Neural crest cell (in vitro differentiated cells): ENCODE measurements at regions not wholly inside any gene's neighbourhood (a gene's known extent, or its start where the extent isn't known, plus 50 kb on each side); places are given as distances from the start of the nearest gene placed in this dataset.

Experiments used
- DNase-seq: peaks from one replicate; pipeline ENCODE4 v3.0.0; 2021; ENCODE audit warnings: low read depth, mixed read lengths, low spot score
- H3K27ac Mint-ChIP-seq: one replicate; pipeline ENCODE4 v1.8.0; 2021; ENCODE audit warnings: mild to moderate bottlenecking, mixed read lengths; ENCODE audit not compliant: unreplicated experiment
- H3K27me3 Mint-ChIP-seq: 2 replicates; pipeline ENCODE4 v1.8.0; 2021; ENCODE audit warnings: low read depth, mild to moderate bottlenecking, mixed read lengths
- H3K36me3 Mint-ChIP-seq: 2 replicates; pipeline ENCODE4 v1.8.0; 2021; ENCODE audit warnings: low read depth, mild to moderate bottlenecking, mixed read lengths
- H3K4me1 Mint-ChIP-seq: 2 replicates; pipeline ENCODE4 v1.8.0; 2021; ENCODE audit warnings: mixed read lengths
- H3K4me3 Mint-ChIP-seq: one replicate; pipeline ENCODE4 v1.8.0; 2021; ENCODE audit warnings: mild to moderate bottlenecking, mixed read lengths
- H3K9me3 Mint-ChIP-seq: 2 replicates; pipeline ENCODE4 v1.8.0; 2021; ENCODE audit warnings: mixed read lengths
- TF ChIP-seq, protein P1 (sequence below): fragments of 200-600 bp; sonication (generic); conservative IDR thresholded peaks from 2 replicates; pipeline ENCODE4 v1.5.0; 2021; ENCODE audit warnings: antibody characterized with exemption, mild to moderate bottlenecking

DNA sequence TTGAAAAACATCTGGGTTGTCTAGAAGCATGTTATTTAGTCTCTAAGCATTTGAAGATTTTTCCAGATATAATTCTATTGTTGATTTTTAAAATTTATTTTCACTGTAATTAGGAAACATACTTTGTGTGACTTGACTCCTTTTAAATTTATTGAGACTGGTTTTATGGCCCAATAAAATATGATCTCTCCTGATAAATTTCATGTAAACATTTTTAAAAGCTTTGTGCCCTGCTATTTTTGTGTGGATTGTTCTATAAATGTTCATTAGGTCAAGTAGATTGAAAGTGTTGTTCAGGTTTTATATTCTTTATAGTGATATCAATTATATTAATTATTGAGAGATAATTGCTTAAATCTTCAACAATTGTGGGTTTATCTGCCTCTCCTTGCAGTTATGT, 105.4 kb downstream of the RFX6 start:
- Mint-ChIP-seq H3K4me1 (no peaks in the 10 kb centered on the region), H3K27me3 (no peaks in the 10 kb centered on the region), H3K4me3 (no peak overlapping the region), H3K36me3 (peaks cover 6% of the 10 kb centered on the region), H3K27ac (no peak overlapping the region), H3K9me3 (peaks cover 10% of the 10 kb centered on the region)
- no peak for DNase-seq
- TF ChIP-seq, protein P1, sequence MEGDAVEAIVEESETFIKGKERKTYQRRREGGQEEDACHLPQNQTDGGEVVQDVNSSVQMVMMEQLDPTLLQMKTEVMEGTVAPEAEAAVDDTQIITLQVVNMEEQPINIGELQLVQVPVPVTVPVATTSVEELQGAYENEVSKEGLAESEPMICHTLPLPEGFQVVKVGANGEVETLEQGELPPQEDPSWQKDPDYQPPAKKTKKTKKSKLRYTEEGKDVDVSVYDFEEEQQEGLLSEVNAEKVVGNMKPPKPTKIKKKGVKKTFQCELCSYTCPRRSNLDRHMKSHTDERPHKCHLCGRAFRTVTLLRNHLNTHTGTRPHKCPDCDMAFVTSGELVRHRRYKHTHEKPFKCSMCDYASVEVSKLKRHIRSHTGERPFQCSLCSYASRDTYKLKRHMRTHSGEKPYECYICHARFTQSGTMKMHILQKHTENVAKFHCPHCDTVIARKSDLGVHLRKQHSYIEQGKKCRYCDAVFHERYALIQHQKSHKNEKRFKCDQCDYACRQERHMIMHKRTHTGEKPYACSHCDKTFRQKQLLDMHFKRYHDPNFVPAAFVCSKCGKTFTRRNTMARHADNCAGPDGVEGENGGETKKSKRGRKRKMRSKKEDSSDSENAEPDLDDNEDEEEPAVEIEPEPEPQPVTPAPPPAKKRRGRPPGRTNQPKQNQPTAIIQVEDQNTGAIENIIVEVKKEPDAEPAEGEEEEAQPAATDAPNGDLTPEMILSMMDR, result no peak

DNA sequence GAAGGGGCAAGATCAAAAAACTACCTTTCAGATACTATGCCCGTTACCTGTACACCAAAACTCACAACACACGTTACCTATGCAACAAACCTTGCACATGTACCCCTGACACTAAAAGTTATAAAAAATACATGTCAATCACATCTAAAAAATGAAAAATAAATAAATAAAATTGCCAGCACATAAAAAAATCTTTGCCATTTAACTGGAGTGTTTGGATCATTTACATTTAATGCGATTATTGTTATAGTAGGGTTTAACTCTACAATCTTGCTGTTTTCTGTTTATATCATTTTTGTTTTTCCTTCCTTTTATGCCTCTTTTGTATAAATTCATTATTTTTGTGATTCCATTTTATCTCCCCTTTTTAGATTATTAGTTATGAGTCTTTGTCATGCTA, 106.3 kb downstream of the RFX6 start:
- no peak overlapping the region for H3K4me3 Mint-ChIP-seq
- TF ChIP-seq, protein P1, result no peak
- DNase-seq, result no peak
- no peaks in the 10 kb centered on the region for H3K4me1 Mint-ChIP-seq
- no peak overlapping the region for H3K27ac Mint-ChIP-seq
- peaks cover 10% of the 10 kb centered on the region for H3K9me3 Mint-ChIP-seq
- peaks cover 6% of the 10 kb centered on the region for H3K36me3 Mint-ChIP-seq
- H3K27me3 Mint-ChIP-seq, result no peaks in the 10 kb centered on the region

- no peaks in the 10 kb centered on the region for H3K4me1 Mint-ChIP-seq
- no peak overlapping the region for H3K4me3 Mint-ChIP-seq
- H3K36me3 Mint-ChIP-seq, result peaks cover 6% of the 10 kb centered on the region
- TF ChIP-seq, protein P1, result no peak
- no peak for DNase-seq
- H3K27me3 Mint-ChIP-seq, result no peaks in the 10 kb centered on the region
- H3K27ac Mint-ChIP-seq, result no peak overlapping the region
- peaks cover 10% of the 10 kb centered on the region for H3K9me3 Mint-ChIP-seq
These were observed 109.8 kb downstream of the RFX6 start for GRCh38 chr6:116986819-116987218.

DNA sequence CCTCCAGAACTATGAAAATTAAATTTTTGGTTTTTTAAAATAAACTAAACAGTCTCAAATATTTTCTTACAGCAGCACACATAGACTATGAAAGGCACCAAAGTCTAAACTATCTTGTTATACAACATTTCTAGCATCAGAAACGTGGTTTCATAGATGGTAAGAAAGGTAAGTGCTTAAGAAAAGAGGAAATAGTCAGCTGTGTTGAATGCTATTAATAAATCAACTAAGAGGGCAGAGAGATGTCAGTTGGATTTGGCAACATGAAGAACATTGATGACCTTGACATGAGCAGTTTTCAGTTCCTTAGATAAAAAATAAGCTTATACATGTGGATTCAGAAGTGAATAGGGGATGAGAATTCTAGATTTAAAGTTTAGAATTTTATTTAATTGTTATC, 113.6 kb downstream of the RFX6 start:
- Mint-ChIP-seq H3K4me3 (no peak overlapping the region), H3K27me3 (no peaks in the 10 kb centered on the region), H3K36me3 (no peaks in the 10 kb centered on the region), H3K9me3 (peaks cover 4% of the 10 kb centered on the region), H3K4me1 (peaks cover 5% of the 10 kb centered on the region), H3K27ac (no peak overlapping the region)
- DNase-seq, result no peak
- TF ChIP-seq, protein P1, result no peak

- Mint-ChIP-seq H3K27ac (no peak overlapping the region), H3K36me3 (no peaks in the 10 kb centered on the region), H3K4me3 (no peak overlapping the region), H3K4me1 (peaks cover 5% of the 10 kb centered on the region), H3K27me3 (no peaks in the 10 kb centered on the region), H3K9me3 (no peaks in the 10 kb centered on the region)
- TF ChIP-seq, protein P1, result no peak
- no peak for DNase-seq
These were observed 115.5 kb downstream of the RFX6 start for GRCh38 chr6:116992546-116992945.

DNA sequence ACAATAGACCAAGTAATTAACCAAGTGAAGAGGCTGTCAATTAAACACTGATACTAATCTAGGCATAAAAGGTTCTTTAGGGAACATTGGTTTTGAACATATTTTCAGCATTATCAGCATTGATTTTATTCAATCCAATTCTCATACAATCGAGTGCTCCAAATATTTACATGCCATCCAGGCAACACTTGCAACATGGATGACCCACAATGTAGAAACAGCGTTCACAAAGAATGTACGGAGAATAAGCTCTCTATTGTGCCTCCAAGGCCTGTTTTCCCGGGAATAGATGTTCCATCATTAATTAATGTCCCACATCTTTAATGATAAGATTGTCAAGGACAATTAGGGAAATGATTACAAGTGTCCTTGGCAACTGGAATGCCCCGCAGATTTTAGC, 117.4 kb downstream of the RFX6 start:
- Mint-ChIP-seq H3K27ac (no peak overlapping the region), H3K4me3 (no peak overlapping the region), H3K27me3 (peaks cover 5% of the 10 kb centered on the region), H3K36me3 (no peaks in the 10 kb centered on the region), H3K9me3 (no peaks in the 10 kb centered on the region), H3K4me1 (peaks cover 5% of the 10 kb centered on the region)
- no peak for DNase-seq
- TF ChIP-seq, protein P1, result no peak
